H1 (cell line): ENCODE measurements at regions not wholly inside any gene's neighbourhood (a gene's known extent, or its start where the extent isn't known, plus 50 kb on each side); places are given as distances from the start of the nearest gene placed in this dataset.

Experiments used
- CHD2 ChIP-seq: IDR thresholded peaks from 2 replicates; pipeline ENCODE4 v1.6.1; 2012; ENCODE audit warnings: low read length, improper control_type of control experiment
- MAFK ChIP-seq: IDR thresholded peaks from 2 replicates; pipeline ENCODE4 v1.6.1; 2012; ENCODE audit warnings: low read depth, mild to moderate bottlenecking, improper control_type of control experiment, low read length
- NRF1 ChIP-seq: IDR thresholded peaks from 2 replicates; pipeline ENCODE4 v1.6.1; 2011; ENCODE audit warnings: mild to moderate bottlenecking, low read depth, low read length, improper control_type of control experiment
- POU5F1 ChIP-seq: IDR thresholded peaks from 2 replicates; pipeline ENCODE4 v1.6.1; 2011; ENCODE audit warnings: low read depth, mild to moderate bottlenecking, low read length, moderate library complexity
- SP1 ChIP-seq: IDR thresholded peaks from 2 replicates; pipeline ENCODE4 v1.6.1; 2011; ENCODE audit warnings: low read depth, low read length
- SP2 ChIP-seq: IDR thresholded peaks from 2 replicates; pipeline ENCODE4 v1.6.1; 2012; ENCODE audit warnings: mild to moderate bottlenecking, low read length, inconsistent platforms
- TEAD4 ChIP-seq: IDR thresholded peaks from 2 replicates; pipeline ENCODE4 v1.6.1; 2012; ENCODE audit warnings: low read depth, low read length, inconsistent platforms, mixed read lengths
- TF ChIP-seq, protein P1 (sequence below): IDR thresholded peaks from 2 replicates; pipeline ENCODE4 v1.6.1; 2012; ENCODE audit warnings: inconsistent platforms
- TF ChIP-seq, protein P2 (sequence below): fragments of 300-600 bp; sonication (generic); IDR thresholded peaks from 2 replicates; pipeline ENCODE4 v1.7.1; 2012; ENCODE audit warnings: low read length, moderate library complexity, mild to moderate bottlenecking, inconsistent platforms; ENCODE audit not compliant: insufficient replicate concordance

DNA sequence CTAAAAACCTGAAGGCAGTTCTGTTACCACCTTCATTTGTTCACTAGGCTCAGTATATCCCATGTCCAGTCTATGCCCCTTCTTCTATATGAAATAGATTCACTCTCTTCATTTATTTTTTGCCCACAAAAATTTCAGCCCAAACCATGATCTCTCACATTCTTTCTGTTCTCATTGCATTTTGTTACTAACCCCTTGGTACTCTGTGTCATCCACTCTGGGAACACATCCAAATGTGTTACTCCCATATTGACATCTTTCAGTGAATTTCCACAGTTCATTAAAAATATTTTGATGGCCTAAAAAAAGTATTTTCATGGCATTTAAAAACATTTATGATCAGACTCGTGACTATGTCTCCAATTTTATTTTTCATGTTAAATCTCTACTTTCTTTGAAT lies 378.9 kb downstream of the SLITRK1 start (continued):
- TF ChIP-seq MAFK: no peak
- TF ChIP-seq POU5F1: no peak
- TF ChIP-seq, protein P1, sequence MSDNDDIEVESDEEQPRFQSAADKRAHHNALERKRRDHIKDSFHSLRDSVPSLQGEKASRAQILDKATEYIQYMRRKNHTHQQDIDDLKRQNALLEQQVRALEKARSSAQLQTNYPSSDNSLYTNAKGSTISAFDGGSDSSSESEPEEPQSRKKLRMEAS: no peak
- no peak for TF ChIP-seq SP2
- TF ChIP-seq, protein P2, sequence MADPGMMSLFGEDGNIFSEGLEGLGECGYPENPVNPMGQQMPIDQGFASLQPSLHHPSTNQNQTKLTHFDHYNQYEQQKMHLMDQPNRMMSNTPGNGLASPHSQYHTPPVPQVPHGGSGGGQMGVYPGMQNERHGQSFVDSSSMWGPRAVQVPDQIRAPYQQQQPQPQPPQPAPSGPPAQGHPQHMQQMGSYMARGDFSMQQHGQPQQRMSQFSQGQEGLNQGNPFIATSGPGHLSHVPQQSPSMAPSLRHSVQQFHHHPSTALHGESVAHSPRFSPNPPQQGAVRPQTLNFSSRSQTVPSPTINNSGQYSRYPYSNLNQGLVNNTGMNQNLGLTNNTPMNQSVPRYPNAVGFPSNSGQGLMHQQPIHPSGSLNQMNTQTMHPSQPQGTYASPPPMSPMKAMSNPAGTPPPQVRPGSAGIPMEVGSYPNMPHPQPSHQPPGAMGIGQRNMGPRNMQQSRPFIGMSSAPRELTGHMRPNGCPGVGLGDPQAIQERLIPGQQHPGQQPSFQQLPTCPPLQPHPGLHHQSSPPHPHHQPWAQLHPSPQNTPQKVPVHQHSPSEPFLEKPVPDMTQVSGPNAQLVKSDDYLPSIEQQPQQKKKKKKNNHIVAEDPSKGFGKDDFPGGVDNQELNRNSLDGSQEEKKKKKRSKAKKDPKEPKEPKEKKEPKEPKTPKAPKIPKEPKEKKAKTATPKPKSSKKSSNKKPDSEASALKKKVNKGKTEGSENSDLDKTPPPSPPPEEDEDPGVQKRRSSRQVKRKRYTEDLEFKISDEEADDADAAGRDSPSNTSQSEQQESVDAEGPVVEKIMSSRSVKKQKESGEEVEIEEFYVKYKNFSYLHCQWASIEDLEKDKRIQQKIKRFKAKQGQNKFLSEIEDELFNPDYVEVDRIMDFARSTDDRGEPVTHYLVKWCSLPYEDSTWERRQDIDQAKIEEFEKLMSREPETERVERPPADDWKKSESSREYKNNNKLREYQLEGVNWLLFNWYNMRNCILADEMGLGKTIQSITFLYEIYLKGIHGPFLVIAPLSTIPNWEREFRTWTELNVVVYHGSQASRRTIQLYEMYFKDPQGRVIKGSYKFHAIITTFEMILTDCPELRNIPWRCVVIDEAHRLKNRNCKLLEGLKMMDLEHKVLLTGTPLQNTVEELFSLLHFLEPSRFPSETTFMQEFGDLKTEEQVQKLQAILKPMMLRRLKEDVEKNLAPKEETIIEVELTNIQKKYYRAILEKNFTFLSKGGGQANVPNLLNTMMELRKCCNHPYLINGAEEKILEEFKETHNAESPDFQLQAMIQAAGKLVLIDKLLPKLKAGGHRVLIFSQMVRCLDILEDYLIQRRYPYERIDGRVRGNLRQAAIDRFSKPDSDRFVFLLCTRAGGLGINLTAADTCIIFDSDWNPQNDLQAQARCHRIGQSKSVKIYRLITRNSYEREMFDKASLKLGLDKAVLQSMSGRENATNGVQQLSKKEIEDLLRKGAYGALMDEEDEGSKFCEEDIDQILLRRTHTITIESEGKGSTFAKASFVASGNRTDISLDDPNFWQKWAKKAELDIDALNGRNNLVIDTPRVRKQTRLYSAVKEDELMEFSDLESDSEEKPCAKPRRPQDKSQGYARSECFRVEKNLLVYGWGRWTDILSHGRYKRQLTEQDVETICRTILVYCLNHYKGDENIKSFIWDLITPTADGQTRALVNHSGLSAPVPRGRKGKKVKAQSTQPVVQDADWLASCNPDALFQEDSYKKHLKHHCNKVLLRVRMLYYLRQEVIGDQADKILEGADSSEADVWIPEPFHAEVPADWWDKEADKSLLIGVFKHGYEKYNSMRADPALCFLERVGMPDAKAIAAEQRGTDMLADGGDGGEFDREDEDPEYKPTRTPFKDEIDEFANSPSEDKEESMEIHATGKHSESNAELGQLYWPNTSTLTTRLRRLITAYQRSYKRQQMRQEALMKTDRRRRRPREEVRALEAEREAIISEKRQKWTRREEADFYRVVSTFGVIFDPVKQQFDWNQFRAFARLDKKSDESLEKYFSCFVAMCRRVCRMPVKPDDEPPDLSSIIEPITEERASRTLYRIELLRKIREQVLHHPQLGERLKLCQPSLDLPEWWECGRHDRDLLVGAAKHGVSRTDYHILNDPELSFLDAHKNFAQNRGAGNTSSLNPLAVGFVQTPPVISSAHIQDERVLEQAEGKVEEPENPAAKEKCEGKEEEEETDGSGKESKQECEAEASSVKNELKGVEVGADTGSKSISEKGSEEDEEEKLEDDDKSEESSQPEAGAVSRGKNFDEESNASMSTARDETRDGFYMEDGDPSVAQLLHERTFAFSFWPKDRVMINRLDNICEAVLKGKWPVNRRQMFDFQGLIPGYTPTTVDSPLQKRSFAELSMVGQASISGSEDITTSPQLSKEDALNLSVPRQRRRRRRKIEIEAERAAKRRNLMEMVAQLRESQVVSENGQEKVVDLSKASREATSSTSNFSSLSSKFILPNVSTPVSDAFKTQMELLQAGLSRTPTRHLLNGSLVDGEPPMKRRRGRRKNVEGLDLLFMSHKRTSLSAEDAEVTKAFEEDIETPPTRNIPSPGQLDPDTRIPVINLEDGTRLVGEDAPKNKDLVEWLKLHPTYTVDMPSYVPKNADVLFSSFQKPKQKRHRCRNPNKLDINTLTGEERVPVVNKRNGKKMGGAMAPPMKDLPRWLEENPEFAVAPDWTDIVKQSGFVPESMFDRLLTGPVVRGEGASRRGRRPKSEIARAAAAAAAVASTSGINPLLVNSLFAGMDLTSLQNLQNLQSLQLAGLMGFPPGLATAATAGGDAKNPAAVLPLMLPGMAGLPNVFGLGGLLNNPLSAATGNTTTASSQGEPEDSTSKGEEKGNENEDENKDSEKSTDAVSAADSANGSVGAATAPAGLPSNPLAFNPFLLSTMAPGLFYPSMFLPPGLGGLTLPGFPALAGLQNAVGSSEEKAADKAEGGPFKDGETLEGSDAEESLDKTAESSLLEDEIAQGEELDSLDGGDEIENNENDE: no peak
- TF ChIP-seq NRF1: no peak
- TF ChIP-seq TEAD4: no peak
- TF ChIP-seq SP1: no peak
- TF ChIP-seq CHD2: no peak
